Calu3 (cell line): ENCODE measurements at regions not wholly inside any gene's neighbourhood (a gene's known extent, or its start where the extent isn't known, plus 50 kb on each side); places are given as distances from the start of the nearest gene placed in this dataset.

Experiments used
- BruUV-seq: library from RNA; stranded (reverse); fragments of 400-500 nt; replicated peaks from 2 replicates; lab custom pipeline; 2021; lab: Mats Ljungman, UMichigan
- CTCF ChIA-PET: fragments of 300-600 bp; sonication (Branson Sonifier 250); formaldehyde crosslinking; loops from one replicate; lab custom pipeline; 2022; ENCODE audit warnings: antibody characterized with exemption; lab: Charles Lee
- DNase-seq: peaks from one replicate; pipeline ENCODE4 v3.0.0; 2022
- H3K27ac Mint-ChIP-seq: one replicate; pipeline ENCODE4 v1.8.0; 2022; ENCODE audit warnings: mixed read lengths; ENCODE audit not compliant: unreplicated experiment
- H3K27me3 Mint-ChIP-seq: one replicate; pipeline ENCODE4 v1.8.0; 2022; ENCODE audit warnings: mixed read lengths; ENCODE audit not compliant: unreplicated experiment
- H3K36me3 Mint-ChIP-seq: one replicate; pipeline ENCODE4 v1.8.0; 2022; ENCODE audit warnings: mild to moderate bottlenecking, moderate library complexity, mixed read lengths; ENCODE audit not compliant: insufficient read depth, unreplicated experiment
- H3K4me1 Mint-ChIP-seq: one replicate; pipeline ENCODE4 v1.8.0; 2022; ENCODE audit warnings: mild to moderate bottlenecking, low read depth, mixed read lengths; ENCODE audit not compliant: unreplicated experiment
- H3K4me3 Mint-ChIP-seq: one replicate; pipeline ENCODE4 v1.8.0; 2022; ENCODE audit warnings: mild to moderate bottlenecking, low read depth, moderate library complexity, mixed read lengths; ENCODE audit not compliant: unreplicated experiment
- H3K9me3 Mint-ChIP-seq: one replicate; pipeline ENCODE4 v1.8.0; 2022; ENCODE audit warnings: low read depth, mixed read lengths; ENCODE audit not compliant: unreplicated experiment
- CTCF ChIP-seq: fragments of 200-600 bp; IDR thresholded peaks from one replicate; pipeline ENCODE4 v1.8.0; 2022; ENCODE audit warnings: antibody characterized with exemption; ENCODE audit not compliant: unreplicated experiment
- intact Hi-C: fragments of 100-400 bp; cut with micrococcal nuclease; formaldehyde crosslinking; loops from one replicate; pipeline ENCODE4 v1.10.0; 2022; ENCODE audit not compliant: unreplicated experiment

DNA sequence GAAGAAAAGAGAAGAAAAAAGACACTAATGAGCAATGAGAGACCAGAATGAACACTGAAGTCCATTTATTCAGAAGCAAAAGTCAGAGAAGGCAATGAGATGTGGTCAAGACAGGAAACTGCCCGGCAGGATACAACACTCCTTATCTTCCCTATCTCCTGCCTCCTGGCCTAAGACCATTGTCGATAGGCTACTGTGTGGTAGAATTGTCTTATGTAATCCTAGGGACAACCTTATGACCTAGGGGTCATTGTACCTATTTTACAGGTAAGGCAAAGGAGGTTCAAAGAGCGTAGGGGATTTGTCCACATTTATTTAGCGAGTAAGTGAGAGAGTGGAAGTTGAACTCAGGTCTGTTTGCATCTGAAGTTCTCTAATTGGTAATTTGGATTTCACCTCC is 63.0 kb upstream of the PTPN3 start:
- no peak for TF ChIP-seq CTCF
- intact Hi-C loops, result no loop called here
- H3K4me1 Mint-ChIP-seq, result peaks cover 14% of the 10 kb centered on the region
- CTCF ChIA-PET, result no interaction called here
- H3K36me3 Mint-ChIP-seq, result no peaks in the 10 kb centered on the region
- no peaks in the 10 kb centered on the region for H3K27me3 Mint-ChIP-seq
- DNase-seq, result no peak
- no peak overlapping the region for H3K4me3 Mint-ChIP-seq
- no peaks in the 10 kb centered on the region for H3K9me3 Mint-ChIP-seq
- H3K27ac Mint-ChIP-seq, result no peak overlapping the region
- BruUV-seq, result no TSS peak

DNA sequence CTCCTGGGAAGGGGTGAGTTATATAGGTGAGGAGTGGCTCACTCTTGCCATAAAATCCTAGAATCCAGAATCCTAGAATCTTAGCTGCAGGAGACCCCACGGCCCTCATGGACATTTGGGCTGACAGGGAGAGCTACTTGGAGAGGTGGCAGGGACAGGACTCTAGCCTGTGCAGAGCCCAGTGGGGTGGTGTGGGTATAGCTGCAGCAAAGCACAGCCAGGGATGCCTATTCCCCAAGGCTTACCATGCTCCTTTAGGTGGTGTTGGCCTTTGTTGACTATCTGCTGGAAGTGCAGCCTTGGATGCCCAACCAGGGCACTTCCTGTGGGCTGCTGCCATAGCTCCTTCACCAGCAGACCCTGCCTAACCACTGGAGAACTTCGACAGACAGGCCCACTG is 70.0 kb upstream of the PTPN3 start:
- Mint-ChIP-seq H3K27me3 (no peaks in the 10 kb centered on the region), H3K4me1 (no peaks in the 10 kb centered on the region), H3K27ac (no peak overlapping the region), H3K36me3 (no peaks in the 10 kb centered on the region), H3K9me3 (peaks cover 5% of the 10 kb centered on the region), H3K4me3 (no peak overlapping the region)
- intact Hi-C loops, result no loop called here
- TF ChIP-seq CTCF, result no peak
- CTCF ChIA-PET, result no interaction called here
- DNase-seq, result no peak
- BruUV-seq, result no TSS peak

DNA sequence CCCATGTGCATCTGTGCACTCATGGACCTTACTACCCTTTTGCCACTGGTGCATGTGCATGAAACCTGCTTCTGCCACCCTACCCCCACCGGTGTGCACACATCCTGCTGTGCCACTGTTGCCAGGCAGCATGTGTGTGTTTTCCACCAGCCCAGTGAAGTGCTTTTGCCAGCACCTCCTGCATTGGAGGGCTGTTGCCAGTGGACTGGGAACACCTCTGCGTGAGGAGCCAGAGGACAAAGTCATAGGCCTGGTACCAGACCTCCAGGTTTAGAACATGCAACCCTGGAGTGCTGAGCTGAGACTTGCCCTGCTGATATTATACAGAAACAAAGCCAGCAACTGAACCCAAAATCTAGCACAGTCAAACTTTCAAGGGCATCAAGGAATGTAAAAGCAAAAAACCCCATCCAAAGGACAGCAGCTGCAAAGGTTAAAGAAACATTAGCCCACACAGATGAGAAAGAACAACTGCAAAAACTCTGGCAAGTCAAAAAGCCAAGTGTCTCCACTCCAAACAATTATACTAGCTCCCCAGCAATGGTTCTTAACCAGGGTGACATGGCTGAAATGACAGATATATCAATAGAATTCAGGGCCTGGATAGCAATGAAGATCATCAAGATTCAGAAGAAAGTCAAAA is 70.6 kb upstream of the PTPN3 start:
- H3K4me3 Mint-ChIP-seq, result no peak overlapping the region
- peaks cover 5% of the 10 kb centered on the region for H3K9me3 Mint-ChIP-seq
- no TSS peak for BruUV-seq
- no peaks in the 10 kb centered on the region for H3K27me3 Mint-ChIP-seq
- intact Hi-C loops, result no loop called here
- CTCF ChIA-PET, result no interaction called here
- no peak for TF ChIP-seq CTCF
- no peak for DNase-seq
- no peak overlapping the region for H3K27ac Mint-ChIP-seq
- no peaks in the 10 kb centered on the region for H3K36me3 Mint-ChIP-seq
- H3K4me1 Mint-ChIP-seq, result no peaks in the 10 kb centered on the region

GRCh38 chr9:109574061-109574882 is 76.2 kb upstream of the PTPN3 start:
- Mint-ChIP-seq H3K4me3 (no peak overlapping the region), H3K27me3 (no peaks in the 10 kb centered on the region), H3K27ac (no peak overlapping the region), H3K4me1 (peaks cover 14% of the 10 kb centered on the region), H3K36me3 (no peaks in the 10 kb centered on the region), H3K9me3 (peaks cover 3% of the 10 kb centered on the region)
- CTCF ChIA-PET, result interaction anchor here (0.8 to 1.6 kb wide), 4 partner anchors 18 to 244 kb away, joined by 4 to 9 read pairs (median 5); no protein-coding TSS in a partner anchor
- TF ChIP-seq CTCF, result peak; percentile 37
- intact Hi-C loops, result loop anchor here (1.0 to 10.0 kb wide), 5 partner anchors 79 to 581 kb away; no protein-coding TSS in a partner anchor
- peak; percentile 55 for DNase-seq
- no TSS peak for BruUV-seq
